NCI-H2227 (cell line): ENCODE measurements at regions not wholly inside any gene's neighbourhood (a gene's known extent, or its start where the extent isn't known, plus 50 kb on each side); places are given as distances from the start of the nearest gene placed in this dataset.

ENCODE experiments used
- DNase-seq: peaks from one replicate; lab custom pipeline; 2025; ENCODE audit not compliant: unreplicated experiment; lab: John Stamatoyannopoulos, UW

GRCh38 chr12:97082029-97082428 lies 175.0 kb downstream of the NEDD1 start:
- no peak for DNase-seq

GRCh38 chr12:97093187-97093683 lies 186.2 kb downstream of the NEDD1 start:
- DNase-seq: no peak

DNA sequence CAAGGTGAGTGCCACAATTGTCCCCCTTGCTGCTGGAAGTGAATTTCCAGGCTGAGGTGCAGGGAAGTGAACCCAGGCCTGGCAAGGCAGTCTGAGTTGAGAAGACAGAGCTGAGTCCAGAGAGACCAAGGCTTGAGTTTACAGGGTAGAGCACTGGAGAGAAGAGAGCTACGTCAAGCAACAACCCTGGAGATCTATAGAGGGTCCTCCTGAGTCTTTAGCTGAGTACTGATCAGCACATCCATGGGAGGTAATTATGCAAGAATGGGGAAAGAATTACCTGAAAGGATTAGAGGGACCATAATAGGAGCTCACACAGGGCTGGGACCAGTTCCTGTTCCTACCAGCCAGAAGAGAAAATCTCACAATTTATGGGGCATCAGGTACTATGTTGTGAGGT lies 190.7 kb downstream of the NEDD1 start:
- DNase-seq: no peak

GRCh38 chr12:97109441-97109840 lies 202.4 kb downstream of the NEDD1 start:
- no peak for DNase-seq

DNA sequence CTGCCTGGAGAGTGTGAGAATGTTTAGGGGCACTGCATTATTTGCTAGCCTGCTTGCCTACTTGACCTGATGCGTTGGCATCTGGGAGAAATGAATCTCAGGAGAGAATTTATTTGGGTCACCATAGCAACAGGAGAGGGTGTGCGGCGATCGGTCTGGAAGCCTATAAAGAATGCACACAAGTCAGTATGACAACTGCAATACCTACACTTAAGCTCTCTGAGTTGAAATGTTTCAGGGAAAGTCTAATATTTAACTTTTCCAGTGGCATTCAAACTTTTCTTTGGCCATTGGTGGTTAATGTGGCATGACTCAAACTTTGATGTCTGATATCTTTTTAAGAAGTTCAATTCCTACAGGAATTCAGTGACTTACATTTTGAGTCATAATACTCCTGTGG lies 205.1 kb downstream of the NEDD1 start:
- peak; percentile 29 for DNase-seq

- peak; percentile 25 for DNase-seq
These were observed 211.8 kb downstream of the NEDD1 start for GRCh38 chr12:97118796-97119375.

DNA sequence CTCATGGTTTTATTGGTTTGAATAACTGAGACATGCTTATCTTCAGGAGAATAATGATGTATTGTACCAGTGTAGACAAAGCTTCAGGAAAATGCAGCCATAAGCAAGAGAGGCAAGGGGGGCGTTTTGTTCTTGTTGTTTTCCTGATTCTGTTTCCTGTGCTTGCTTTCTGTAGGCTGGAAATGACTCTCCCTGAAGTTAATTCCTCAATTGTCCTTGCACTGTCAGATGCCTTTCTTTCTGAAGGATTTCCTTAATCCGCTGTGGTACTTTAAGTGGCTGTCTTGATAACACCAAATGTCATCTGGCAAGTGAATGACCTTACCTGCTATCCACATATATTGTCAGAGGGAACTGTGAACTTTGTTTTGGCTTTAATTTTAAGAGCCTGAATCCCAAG lies 220.0 kb downstream of the NEDD1 start:
- DNase-seq: no peak

GRCh38 chr12:97131220-97131981 lies 224.3 kb downstream of the NEDD1 start:
- DNase-seq: no peak

DNA sequence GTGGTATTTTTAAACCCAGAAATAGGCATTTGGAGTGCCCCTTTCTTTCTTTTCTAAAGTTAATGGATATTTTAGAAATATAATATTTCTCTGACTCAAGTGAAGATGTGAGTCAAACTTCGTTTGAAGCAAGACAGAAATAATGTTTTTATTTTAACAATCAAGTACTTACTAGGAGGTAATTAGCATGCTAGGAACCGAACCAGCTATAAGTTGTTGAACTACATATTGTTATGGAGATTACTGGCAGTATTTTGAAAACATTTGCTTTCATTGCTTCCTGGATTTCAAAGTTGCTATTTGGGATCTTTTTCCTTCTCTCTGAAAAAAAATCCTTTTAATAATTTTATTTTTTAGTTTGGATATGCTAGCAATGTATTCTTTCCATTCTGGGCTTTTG lies 225.2 kb downstream of the NEDD1 start:
- DNase-seq: no peak

GRCh38 chr12:97134495-97134894 lies 227.4 kb downstream of the NEDD1 start:
- no peak for DNase-seq

GRCh38 chr12:97140355-97140754 lies 233.3 kb downstream of the NEDD1 start:
- DNase-seq: no peak

GRCh38 chr12:97142737-97143410 lies 235.8 kb downstream of the NEDD1 start:
- peak; percentile 63 for DNase-seq

GRCh38 chr12:97148941-97149559 lies 242.0 kb downstream of the NEDD1 start:
- peak; percentile 5 for DNase-seq

- no peak for DNase-seq
These were observed 244.4 kb downstream of the NEDD1 start for GRCh38 chr12:97151481-97151880.

- no peak for DNase-seq
These were observed 252.3 kb downstream of the NEDD1 start for GRCh38 chr12:97159377-97159776.

DNA sequence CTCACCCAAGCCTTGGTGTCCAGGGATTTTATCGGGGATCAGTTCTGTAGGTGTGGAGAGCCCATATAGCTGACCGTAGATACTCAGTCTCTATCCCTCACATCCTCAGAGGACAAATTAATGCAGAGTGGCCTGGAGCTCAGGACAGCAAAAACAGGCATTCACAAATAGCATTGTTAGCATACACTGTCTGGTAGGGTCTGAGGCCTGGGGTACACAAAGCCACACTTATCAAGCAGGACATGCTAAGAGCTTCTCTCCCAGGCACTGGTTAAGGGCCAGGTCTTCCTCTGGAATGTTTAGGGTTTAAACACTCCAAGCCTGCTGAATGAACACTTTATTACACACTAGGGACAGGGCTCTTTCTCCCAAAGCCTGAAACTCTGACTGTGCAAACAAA lies 253.2 kb downstream of the NEDD1 start:
- DNase-seq: no peak

- no peak for DNase-seq
These were observed 255.1 kb downstream of the NEDD1 start for GRCh38 chr12:97162173-97162572.

DNA sequence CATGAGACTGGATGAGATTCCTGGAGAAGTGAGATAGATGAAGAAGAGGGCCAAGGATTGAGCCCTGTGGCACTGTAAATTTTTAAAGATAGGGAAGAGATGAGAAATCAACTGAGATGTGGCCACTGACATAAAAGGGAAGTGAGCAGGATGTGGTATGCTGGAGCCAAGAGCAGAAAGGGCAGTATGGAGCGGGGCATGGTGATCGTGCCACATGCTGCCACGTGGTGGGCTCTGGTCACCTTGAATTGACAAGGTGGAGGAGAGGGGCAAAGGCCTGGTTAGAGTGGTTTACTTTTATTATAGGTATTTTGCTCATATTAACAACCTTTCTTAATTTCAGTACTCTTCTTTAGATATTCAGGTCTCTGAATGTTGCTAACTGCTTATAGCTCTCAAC lies 257.9 kb downstream of the NEDD1 start:
- no peak for DNase-seq

DNA sequence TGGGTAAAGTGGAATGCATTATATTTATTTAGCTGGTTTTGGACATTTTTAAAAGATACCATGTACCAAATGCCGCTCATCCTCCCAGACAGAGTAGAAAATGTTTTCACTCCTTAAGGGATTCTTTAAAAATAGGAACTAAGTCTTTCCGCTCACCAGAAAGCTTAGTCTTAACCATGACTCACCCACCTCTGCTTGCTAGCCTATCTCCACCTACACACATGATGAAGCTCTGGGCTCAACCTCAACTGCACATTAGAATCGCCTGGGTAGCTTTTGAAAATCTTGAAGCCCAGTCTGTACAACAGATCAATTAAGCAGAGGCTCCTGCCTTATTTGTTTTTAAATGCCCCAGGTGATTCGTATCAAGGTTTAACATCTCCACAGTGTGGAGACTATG lies 260.5 kb downstream of the NEDD1 start:
- DNase-seq: no peak

DNA sequence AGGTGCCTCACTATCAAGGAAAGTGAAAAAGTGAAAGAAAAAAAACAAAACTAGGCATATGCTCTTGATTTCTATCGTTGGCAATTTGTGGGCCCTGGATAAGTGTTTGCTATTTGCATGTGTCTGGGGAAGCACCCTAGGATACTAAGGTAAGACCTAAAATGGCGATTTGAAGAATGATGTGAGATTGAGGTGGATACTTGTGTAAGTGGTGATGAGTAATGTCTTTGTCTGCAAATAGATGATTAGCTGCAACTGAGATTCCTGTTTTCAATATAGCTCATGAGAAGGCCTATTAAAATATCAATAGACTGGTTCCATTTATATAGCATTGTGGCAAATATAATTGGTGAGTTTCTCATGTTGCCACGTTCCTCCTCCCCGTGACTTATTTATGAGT lies 261.7 kb downstream of the NEDD1 start:
- DNase-seq: no peak

GRCh38 chr12:97169889-97170567 lies 263.0 kb downstream of the NEDD1 start:
- DNase-seq: no peak
